ENCODE measurements at regions not wholly inside any gene's neighbourhood (a gene's known extent, or its start where the extent isn't known, plus 50 kb on each side); places are given as distances from the start of the nearest gene placed in this dataset.

GRCh38 chr4:186900984-186901383 is 177.3 kb upstream of the FAT1 start:
- Histone ChIP-seq H2BK15ac (ENCODE audit: low read length) (no peak overlapping the region), H2AK5ac (ENCODE audit: low read depth, low read length) (no peak overlapping the region), H2BK20ac (ENCODE audit: low read length) (no peak overlapping the region), H3K4ac (replicated peaks; ENCODE audit: insufficient read length, low read depth, low read length) (no peak overlapping the region), H3K27me3 (replicated peaks in 1 of 4; ENCODE audit: control insufficient read depth in 3 of 4, extremely low read depth in 1 of 4, insufficient read depth in 3 of 4, low read length in 3 of 4) (no peaks in the 10 kb centered on the region), H3K18ac (ENCODE audit: extremely low read depth, low read length) (no peak overlapping the region), H3K79me2 (ENCODE audit: control insufficient read depth in 1 of 2, insufficient read depth in 2 of 2, low read length in 2 of 2) (no peaks in the 10 kb centered on the region), H3K4me3 (ENCODE audit: extremely low read depth in 1 of 4, insufficient read depth in 2 of 4, low read depth in 3 of 4, low read length in 4 of 4) (no peak overlapping the region), H4K91ac (replicated peaks; ENCODE audit: insufficient read length, low read length) (no peak overlapping the region), H4K5ac (ENCODE audit: insufficient read length, low read depth, low read length) (no peak overlapping the region), H3K27ac (ENCODE audit: low read depth, low read length) (no peak overlapping the region), H2BK120ac (replicated peaks; ENCODE audit: low read depth, low read length) (no peak overlapping the region), H2BK5ac (ENCODE audit: low read depth, low read length) (no peak overlapping the region), H3K4me1 (replicated peaks in 1 of 4; ENCODE audit: control insufficient read depth in 3 of 4, insufficient read depth in 4 of 4, low read length in 3 of 4) (no peaks in the 10 kb centered on the region), H3K9me3 (ENCODE audit: insufficient read depth in 2 of 2, low read depth in 1 of 2, low read length in 1 of 2) (no peaks in the 10 kb centered on the region), H3K36me3 (ENCODE audit: control insufficient read depth in 2 of 4, insufficient read depth in 4 of 4, low read length in 3 of 4) (no peaks in the 10 kb centered on the region), H2AFZ (ENCODE audit: low read length) (no peak overlapping the region), H4K20me1 (replicated peaks in 1 of 2; ENCODE audit: control insufficient read depth in 1 of 2, insufficient read depth in 2 of 2, low read length in 2 of 2) (no peaks in the 10 kb centered on the region), H3K14ac (ENCODE audit: insufficient read length) (no peak overlapping the region), H3K9ac (replicated peaks in 1 of 4; ENCODE audit: extremely low read depth in 1 of 4, low read depth in 3 of 4, low read length in 3 of 4) (no peak overlapping the region), H3K56ac (replicated peaks; ENCODE audit: insufficient read length, low read depth, low read length) (no peak overlapping the region), H3K23ac (ENCODE audit: insufficient read length) (no peak overlapping the region), H2BK12ac (ENCODE audit: low read depth, low read length) (no peak overlapping the region), H3K23me2 (ENCODE audit: low read depth, low read length) (no peaks in the 10 kb centered on the region), H4K8ac (ENCODE audit: extremely low read depth, insufficient read depth, low read length) (no peak overlapping the region), H3K79me1 (ENCODE audit: low read depth, low read length) (no peaks in the 10 kb centered on the region), H3K4me2 (ENCODE audit: insufficient read depth in 1 of 2, low read depth in 2 of 2, low read length in 2 of 2) (no peak overlapping the region)
- ChIA-PET POLR2A (ENCODE audit: partially characterized antibody) (no interaction called here), CTCF (ENCODE audit: partially characterized antibody) (no interaction called here)
- TF ChIP-seq ZNF274 (IDR thresholded peaks at IDR 0.05; ENCODE audit: borderline replicate concordance, extremely low read depth, low read length) (no peak), SP1 (IDR thresholded peaks at IDR 0.05; ENCODE audit: low read depth, low read length) (no peak), E2F6 (IDR thresholded peaks at IDR 0.05) (no peak), CHD1 (IDR thresholded peaks at IDR 0.05; ENCODE audit: low read depth, low read length) (no peak), RFX5 (IDR thresholded peaks at IDR 0.05; ENCODE audit: borderline replicate concordance, low read depth, low read length) (no peak), MAX (IDR thresholded peaks at IDR 0.05) (no peak), ASH2L (IDR thresholded peaks at IDR 0.05; ENCODE audit: low read length) (no peak), KDM5A (IDR thresholded peaks at IDR 0.05; ENCODE audit: low read length) (no peak)
- 87% methylated on average over 3 of the region's 3 CpGs; no CpG with 5 or more reads in 1 of the 2 experiments for WGBS, 2 experiments (ENCODE audit: extremely low coverage in 1 of 2, insufficient coverage in 1 of 2, insufficient read length in 1 of 2, insufficient replicate concordance in 2 of 2, low coverage in 1 of 2, low lambda C conversion rate in 2 of 2, missing lambda C conversion rate in 1 of 2)
- no peak for FAIRE-seq
- DNase-seq (ENCODE audit: low read depth in 1 of 2, low spot score in 2 of 2): no peak

Data from H1 (cell line).